Endothelial cell of umbilical vein (primary cell): ENCODE measurements at regions not wholly inside any gene's neighbourhood (a gene's known extent, or its start where the extent isn't known, plus 50 kb on each side); places are given as distances from the start of the nearest gene placed in this dataset.

Experiments
- BruUV-seq: library from RNA; stranded (reverse); fragments of 400-500 nt; replicated peaks from 2 replicates; lab custom pipeline; 2021; lab: Mats Ljungman, UMichigan
- CTCF ChIA-PET: fragments of 300-600, 350-600 bp; sonication (Branson Sonifier 250); formaldehyde crosslinking; loops from one replicate; lab custom pipeline; 2021; ENCODE audit warnings: antibody characterized with exemption, inconsistent platforms; lab: Charles Lee
- POLR2A ChIA-PET: fragments of 300-600, 350-600 bp; sonication (Branson Sonifier 250); formaldehyde crosslinking; loops from one replicate; lab custom pipeline; 2021; ENCODE audit warnings: antibody characterized with exemption, inconsistent platforms; lab: Charles Lee
- DNase-seq: peaks from one replicate; pipeline ENCODE4 v3.0.0-alpha.2; 2011; ENCODE audit warnings: low read depth, low spot score
- FAIRE-seq: peaks from 2 replicates; lab custom pipeline; 2011; peaks lifted over from hg19 to GRCh38; lab: Jason Lieb, UNC
- H2AFZ ChIP-seq: 2 replicates; pipeline ENCODE4 v1.6.0; 2012; ENCODE audit warnings: low read depth, low read length, control low read depth, inconsistent platforms
- H3K27ac ChIP-seq: 2 replicates; pipeline ENCODE4 v1.5.1; 2011; ENCODE audit warnings: low read depth, mild to moderate bottlenecking, control low read depth, low read length, moderate library complexity; ENCODE audit not compliant: insufficient read depth
- H3K27me3 ChIP-seq, 2 experiments: 2 replicates each; pipeline versions ENCODE4 v1.6.0 to v1.6.1; 2011; ENCODE audit warnings: low read length in 2 of 2, mixed read lengths in 1 of 2; ENCODE audit not compliant: control insufficient read depth in 2 of 2, insufficient read depth in 2 of 2
- H3K36me3 ChIP-seq, 2 experiments: 2 replicates in 1 of 2; 3 replicates in 1 of 2; pipeline ENCODE4 v1.5.1; 2011; ENCODE audit warnings: low read length in 2 of 2, mild to moderate bottlenecking in 1 of 2, moderate library complexity in 1 of 2; ENCODE audit not compliant: control insufficient read depth in 2 of 2, insufficient read depth in 2 of 2; ENCODE audit errors: extremely low read depth in 1 of 2
- H3K4me1 ChIP-seq: 3 replicates; pipeline ENCODE4 v1.5.1; 2011; ENCODE audit warnings: mild to moderate bottlenecking, low read length; ENCODE audit not compliant: control insufficient read depth, insufficient read depth; ENCODE audit errors: extremely low read depth
- H3K4me2 ChIP-seq: 2 replicates; pipeline ENCODE4 v1.6.1; 2011; ENCODE audit warnings: low read length, control low read depth, mixed read lengths; ENCODE audit not compliant: insufficient read depth
- H3K4me3 ChIP-seq, 3 experiments: fragments of 200-600 bp in 1 of 3; sonication (generic), shearing (Covaris generic) in 1 of 3; replicated peaks in 1 of 3; 2 replicates each; pipeline ENCODE4 v1.5.1; 2011 to 2016; ENCODE audit warnings: control low read depth in 3 of 3, low read length in 3 of 3, mild to moderate bottlenecking in 2 of 3, inconsistent platforms in 1 of 3, low read depth in 1 of 3, moderate library complexity in 1 of 3; ENCODE audit not compliant: insufficient read depth in 1 of 3
- H3K79me2 ChIP-seq: 2 replicates; pipeline ENCODE4 v1.6.0; 2012; ENCODE audit warnings: low read length, inconsistent platforms; ENCODE audit not compliant: control insufficient read depth, insufficient read depth
- H3K9ac ChIP-seq: replicated peaks from 2 replicates; pipeline ENCODE3; 2011; ENCODE audit warnings: low read length, control low read depth; ENCODE audit not compliant: insufficient read depth; ENCODE audit errors: extremely low read depth
- H3K9me1 ChIP-seq: replicated peaks from 3 replicates; pipeline ENCODE4 v1.6.0; 2011; ENCODE audit warnings: mild to moderate bottlenecking, low read length; ENCODE audit not compliant: control insufficient read depth, insufficient read depth; ENCODE audit errors: extremely low read depth
- H3K9me3 ChIP-seq: replicated peaks from 2 replicates; pipeline ENCODE4 v1.5.1; 2012; ENCODE audit warnings: low read length, inconsistent platforms; ENCODE audit not compliant: control insufficient read depth, insufficient read depth
- H4K20me1 ChIP-seq: replicated peaks from 2 replicates; pipeline ENCODE3; 2011; ENCODE audit warnings: mild to moderate bottlenecking, low read length; ENCODE audit not compliant: control insufficient read depth, insufficient read depth; ENCODE audit errors: extremely low read depth
- EZH2 ChIP-seq: IDR thresholded peaks from 2 replicates; pipeline ENCODE4 v1.6.1; 2012; ENCODE audit warnings: borderline replicate concordance, low read depth, mild to moderate bottlenecking, moderate library complexity, low read length, inconsistent platforms; ENCODE audit not compliant: severe bottlenecking
- FOS ChIP-seq: IDR thresholded peaks from 2 replicates; pipeline ENCODE4 v1.6.1; 2011; ENCODE audit warnings: mild to moderate bottlenecking, low read length, moderate library complexity, borderline replicate concordance; ENCODE audit not compliant: insufficient read depth
- GATA2 ChIP-seq: IDR thresholded peaks from 2 replicates; pipeline ENCODE4 v1.7.0; 2011; ENCODE audit warnings: low read depth, mild to moderate bottlenecking, moderate library complexity, mixed read lengths, low read length; ENCODE audit not compliant: insufficient read length, insufficient read depth
- JUN ChIP-seq: IDR thresholded peaks from 2 replicates; pipeline ENCODE4 v1.6.1; 2011; ENCODE audit warnings: borderline replicate concordance, low read depth; ENCODE audit not compliant: insufficient read length, insufficient read depth
- MAX ChIP-seq: IDR thresholded peaks from 2 replicates; pipeline ENCODE4 v1.6.1; 2011; ENCODE audit not compliant: insufficient read depth, insufficient read length
- MYC ChIP-seq: IDR thresholded peaks from one replicate; pipeline ENCODE4 v1.6.1; 2011; ENCODE audit warnings: mild to moderate bottlenecking, low read depth, low read length
- POLR2A ChIP-seq: IDR thresholded peaks from 2 replicates; pipeline ENCODE4 v1.6.1; 2012; ENCODE audit warnings: low read depth, mild to moderate bottlenecking, control low read depth, low read length
- POLR2AphosphoS5 ChIP-seq: IDR thresholded peaks from 2 replicates; pipeline ENCODE4 v1.6.1; 2012; ENCODE audit warnings: low read depth, mild to moderate bottlenecking, control low read depth, low read length, moderate library complexity; ENCODE audit not compliant: insufficient read depth
- dilution Hi-C: fragments of 300-500 bp; cut with MboI; formaldehyde crosslinking; loops from one replicate; pipeline ENCODE4 v1.15.0; 2019; ENCODE audit warnings: low sequenced_read_pairs; ENCODE audit not compliant: extremely low pct_ligation_motif_present
- intact Hi-C: fragments of 100-400 bp; cut with micrococcal nuclease; formaldehyde crosslinking; loops from one replicate; pipeline ENCODE4 v1.10.0; 2022
- TF ChIP-seq, protein P1 (sequence below), 2 donors: IDR thresholded peaks; 1 replicate in 1 of 2; 2 replicates in 1 of 2; pipeline ENCODE4 v1.5.1; 2011; ENCODE audit warnings: low read length in 2 of 2, mild to moderate bottlenecking in 2 of 2, moderate library complexity in 2 of 2, control low read depth in 1 of 2, inconsistent platforms in 1 of 2, low read depth in 1 of 2; ENCODE audit not compliant: insufficient read depth in 1 of 2; ENCODE audit errors: extremely low read depth in 1 of 2

GRCh38 chr2:118209727-118210126 lies 121.5 kb downstream of the INSIG2 start:
- H2AFZ ChIP-seq, result no peak overlapping the region
- CTCF ChIA-PET, result interaction anchor here (0.9 to 3.1 kb wide), 3 partner anchors 12 to 646 kb away, joined by 3 to 15 read pairs (median 5); no protein-coding TSS in a partner anchor
- POLR2A ChIA-PET, result no interaction called here
- dilution Hi-C loops, result no loop called here
- intact Hi-C loops, result no loop called here
- H3K9me1 ChIP-seq, result no peaks in the 10 kb centered on the region
- H3K9ac ChIP-seq, result no peak overlapping the region
- no peaks in the 10 kb centered on the region for H3K4me1 ChIP-seq
- H3K36me3 ChIP-seq, result no peaks in the 10 kb centered on the region
- H3K9me3 ChIP-seq, result no peaks in the 10 kb centered on the region
- H4K20me1 ChIP-seq, result no peaks in the 10 kb centered on the region
- no TSS peak for BruUV-seq
- H3K27ac ChIP-seq, result no peak overlapping the region
- no peak overlapping the region for H3K4me2 ChIP-seq
- no peak for FAIRE-seq
- H3K27me3 ChIP-seq, result peaks cover 4 to 8% of the 10 kb centered on the region in 2 experiments
- no peak overlapping the region for H3K4me3 ChIP-seq
- no peak for DNase-seq
- no peaks in the 10 kb centered on the region for H3K79me2 ChIP-seq
- no peak for TF ChIP-seq FOS
- TF ChIP-seq POLR2AphosphoS5, result no peak
- TF ChIP-seq EZH2, result no peak
- TF ChIP-seq POLR2A, result no peak
- TF ChIP-seq GATA2, result no peak
- no peak for TF ChIP-seq MYC
- no peak for TF ChIP-seq JUN
- TF ChIP-seq MAX, result no peak
- TF ChIP-seq, protein P1, sequence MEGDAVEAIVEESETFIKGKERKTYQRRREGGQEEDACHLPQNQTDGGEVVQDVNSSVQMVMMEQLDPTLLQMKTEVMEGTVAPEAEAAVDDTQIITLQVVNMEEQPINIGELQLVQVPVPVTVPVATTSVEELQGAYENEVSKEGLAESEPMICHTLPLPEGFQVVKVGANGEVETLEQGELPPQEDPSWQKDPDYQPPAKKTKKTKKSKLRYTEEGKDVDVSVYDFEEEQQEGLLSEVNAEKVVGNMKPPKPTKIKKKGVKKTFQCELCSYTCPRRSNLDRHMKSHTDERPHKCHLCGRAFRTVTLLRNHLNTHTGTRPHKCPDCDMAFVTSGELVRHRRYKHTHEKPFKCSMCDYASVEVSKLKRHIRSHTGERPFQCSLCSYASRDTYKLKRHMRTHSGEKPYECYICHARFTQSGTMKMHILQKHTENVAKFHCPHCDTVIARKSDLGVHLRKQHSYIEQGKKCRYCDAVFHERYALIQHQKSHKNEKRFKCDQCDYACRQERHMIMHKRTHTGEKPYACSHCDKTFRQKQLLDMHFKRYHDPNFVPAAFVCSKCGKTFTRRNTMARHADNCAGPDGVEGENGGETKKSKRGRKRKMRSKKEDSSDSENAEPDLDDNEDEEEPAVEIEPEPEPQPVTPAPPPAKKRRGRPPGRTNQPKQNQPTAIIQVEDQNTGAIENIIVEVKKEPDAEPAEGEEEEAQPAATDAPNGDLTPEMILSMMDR (IDR thresholded peaks at IDR 0.05; ENCODE audit: extremely low read depth in 1 of 2, insufficient read depth in 1 of 2, low read depth in 1 of 2, low read length in 2 of 2), result no peak
